DND-41 (cell line): ENCODE measurements at regions not wholly inside any gene's neighbourhood (a gene's known extent, or its start where the extent isn't known, plus 50 kb on each side); places are given as distances from the start of the nearest gene placed in this dataset.

Source experiments
- EZH2 ChIP-seq: IDR thresholded peaks from 3 replicates; pipeline ENCODE4 v1.6.1; 2012; ENCODE audit warnings: borderline replicate concordance, low read depth, mild to moderate bottlenecking, moderate library complexity, low read length, inconsistent platforms; ENCODE audit not compliant: severe bottlenecking
- TF ChIP-seq, protein P1 (sequence below): IDR thresholded peaks from 2 replicates; pipeline ENCODE4 v1.5.1; 2012; ENCODE audit warnings: borderline replicate concordance, low read length, moderate library complexity, mild to moderate bottlenecking; ENCODE audit not compliant: poor library complexity, severe bottlenecking; ENCODE audit errors: extremely low read depth

DNA sequence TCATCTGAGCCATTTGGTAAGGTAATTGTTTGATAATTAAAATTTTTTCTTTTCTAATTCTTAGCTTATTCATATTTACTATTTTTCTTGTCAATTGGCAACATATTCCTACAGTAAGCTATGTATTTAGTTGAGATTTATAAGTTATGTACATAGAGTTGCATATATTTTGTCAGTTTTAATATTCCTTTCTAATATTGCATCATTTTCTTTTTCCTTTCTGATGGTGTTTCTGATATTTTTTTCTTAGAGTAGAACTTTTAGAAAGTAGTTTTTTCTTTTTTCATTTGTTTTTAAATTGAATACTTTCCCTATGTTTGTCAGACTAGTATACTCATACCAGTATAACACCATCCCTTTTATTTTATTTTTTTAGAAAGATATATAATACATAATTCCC, 131.3 kb downstream of the TTC6 start:
- TF ChIP-seq, protein P1, sequence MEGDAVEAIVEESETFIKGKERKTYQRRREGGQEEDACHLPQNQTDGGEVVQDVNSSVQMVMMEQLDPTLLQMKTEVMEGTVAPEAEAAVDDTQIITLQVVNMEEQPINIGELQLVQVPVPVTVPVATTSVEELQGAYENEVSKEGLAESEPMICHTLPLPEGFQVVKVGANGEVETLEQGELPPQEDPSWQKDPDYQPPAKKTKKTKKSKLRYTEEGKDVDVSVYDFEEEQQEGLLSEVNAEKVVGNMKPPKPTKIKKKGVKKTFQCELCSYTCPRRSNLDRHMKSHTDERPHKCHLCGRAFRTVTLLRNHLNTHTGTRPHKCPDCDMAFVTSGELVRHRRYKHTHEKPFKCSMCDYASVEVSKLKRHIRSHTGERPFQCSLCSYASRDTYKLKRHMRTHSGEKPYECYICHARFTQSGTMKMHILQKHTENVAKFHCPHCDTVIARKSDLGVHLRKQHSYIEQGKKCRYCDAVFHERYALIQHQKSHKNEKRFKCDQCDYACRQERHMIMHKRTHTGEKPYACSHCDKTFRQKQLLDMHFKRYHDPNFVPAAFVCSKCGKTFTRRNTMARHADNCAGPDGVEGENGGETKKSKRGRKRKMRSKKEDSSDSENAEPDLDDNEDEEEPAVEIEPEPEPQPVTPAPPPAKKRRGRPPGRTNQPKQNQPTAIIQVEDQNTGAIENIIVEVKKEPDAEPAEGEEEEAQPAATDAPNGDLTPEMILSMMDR = no peak
- no peak for TF ChIP-seq EZH2
